Trophoblast cell (in vitro differentiated cells and primary cell): ENCODE measurements at regions not wholly inside any gene's neighbourhood (a gene's known extent, or its start where the extent isn't known, plus 50 kb on each side); places are given as distances from the start of the nearest gene placed in this dataset.

Source experiments
- DNase-seq, 2 donors: peaks; one replicate each; pipeline ENCODE4 v3.0.0-alpha.2; 2016
- H2AFZ ChIP-seq: 2 replicates; pipeline ENCODE4 v1.6.1; 2013; ENCODE audit warnings: low read length, moderate library complexity, mild to moderate bottlenecking; ENCODE audit not compliant: insufficient read depth, poor library complexity
- H2AK5ac ChIP-seq: 2 replicates; pipeline ENCODE4 v1.6.1; 2013; ENCODE audit warnings: mild to moderate bottlenecking, low read length
- H2BK120ac ChIP-seq: 2 replicates; pipeline ENCODE4 v1.6.1; 2013; ENCODE audit warnings: low read length, mild to moderate bottlenecking, moderate library complexity; ENCODE audit not compliant: insufficient read depth, poor library complexity
- H2BK12ac ChIP-seq: 2 replicates; pipeline ENCODE4 v1.6.1; 2013; ENCODE audit warnings: mild to moderate bottlenecking, low read length, moderate library complexity
- H2BK5ac ChIP-seq: 2 replicates; pipeline ENCODE4 v1.6.1; 2013; ENCODE audit warnings: low read length, low read depth, moderate library complexity, mild to moderate bottlenecking; ENCODE audit not compliant: poor library complexity
- H3K14ac ChIP-seq: 2 replicates; pipeline ENCODE4 v1.6.1; 2013; ENCODE audit warnings: mild to moderate bottlenecking, low read length
- H3K18ac ChIP-seq: 2 replicates; pipeline ENCODE4 v1.6.1; 2013; ENCODE audit warnings: mild to moderate bottlenecking, low read length
- H3K23ac ChIP-seq: 2 replicates; pipeline ENCODE4 v1.6.1; 2013; ENCODE audit warnings: low read length
- H3K27ac ChIP-seq: 2 replicates; pipeline ENCODE4 v1.5.1; 2013; ENCODE audit warnings: low read depth, mild to moderate bottlenecking, inconsistent platforms, low read length, moderate library complexity
- H3K27me3 ChIP-seq: 2 replicates; pipeline ENCODE4 v1.6.1; 2013; ENCODE audit warnings: inconsistent platforms, mild to moderate bottlenecking, low read length, moderate library complexity; ENCODE audit not compliant: insufficient read depth
- H3K36me3 ChIP-seq, 2 experiments: 1 replicate in 1 of 2; 2 replicates in 1 of 2; pipeline ENCODE4 v1.6.1; 2013; ENCODE audit warnings: low read length in 2 of 2, mild to moderate bottlenecking in 2 of 2, moderate library complexity in 1 of 2; ENCODE audit not compliant: insufficient read depth in 2 of 2, control insufficient read depth in 1 of 2
- H3K4ac ChIP-seq: 2 replicates; pipeline ENCODE4 v1.6.1; 2013; ENCODE audit warnings: low read depth, mild to moderate bottlenecking, low read length, moderate library complexity
- H3K4me1 ChIP-seq, 2 experiments: 1 replicate in 1 of 2; 2 replicates in 1 of 2; pipeline ENCODE4 v1.6.1; 2013; ENCODE audit warnings: low read length in 2 of 2, mild to moderate bottlenecking in 2 of 2, moderate library complexity in 1 of 2; ENCODE audit not compliant: insufficient read depth in 2 of 2, control insufficient read depth in 1 of 2
- H3K4me2 ChIP-seq: 2 replicates; pipeline ENCODE4 v1.6.1; 2013; ENCODE audit warnings: inconsistent platforms, mild to moderate bottlenecking, low read length, moderate library complexity
- H3K4me3 ChIP-seq: 2 replicates; pipeline ENCODE4 v1.5.1; 2013; ENCODE audit warnings: mild to moderate bottlenecking, low read depth, low read length, inconsistent platforms
- H3K79me1 ChIP-seq: one replicate; pipeline ENCODE4 v1.6.1; 2013; ENCODE audit warnings: low read length
- H3K79me2 ChIP-seq: 2 replicates; pipeline ENCODE4 v1.6.1; 2013; ENCODE audit warnings: low read length, mild to moderate bottlenecking; ENCODE audit not compliant: control insufficient read depth, insufficient read depth, poor library complexity
- H3K9ac ChIP-seq: 2 replicates; pipeline ENCODE4 v1.6.1; 2013; ENCODE audit warnings: mild to moderate bottlenecking, low read length
- H3K9me3 ChIP-seq: 2 replicates; pipeline ENCODE4 v1.6.1; 2013; ENCODE audit warnings: low read depth, mild to moderate bottlenecking, control low read depth, inconsistent platforms, low read length; ENCODE audit not compliant: insufficient read depth
- H4K12ac ChIP-seq: 2 replicates; pipeline ENCODE4 v1.6.1; 2013; ENCODE audit warnings: low read depth, mild to moderate bottlenecking, low read length, moderate library complexity
- H4K8ac ChIP-seq: 2 replicates; pipeline ENCODE4 v1.6.1; 2013; ENCODE audit warnings: low read depth, mild to moderate bottlenecking, low read length, moderate library complexity
- H4K91ac ChIP-seq: one replicate; pipeline ENCODE4 v1.6.1; 2013; ENCODE audit warnings: low read depth, mild to moderate bottlenecking, low read length, moderate library complexity
- WGBS: extraction: QIAGEN DNeasy Blood & Tissue Kit; methylation state at CpG from one replicate; pipeline ENCODE4 v1.1.7; 2013; ENCODE audit warnings: missing lambda C conversion rate; ENCODE audit not compliant: insufficient read length, insufficient coverage; ENCODE audit errors: extremely low coverage; 5-methylcytosine and 5-hydroxymethylcytosine counted together

- H3K27ac ChIP-seq = no peak overlapping the region
- no peak overlapping the region for H2AFZ ChIP-seq
- H3K9ac ChIP-seq = no peak overlapping the region
- no CpG with 5 or more reads among the region's 5 CpGs for WGBS
- no peak overlapping the region for H4K91ac ChIP-seq
- H2AK5ac ChIP-seq = no peak overlapping the region
- H3K27me3 ChIP-seq = no peaks in the 10 kb centered on the region
- H3K36me3 ChIP-seq = no peaks in the 10 kb centered on the region
- H3K14ac ChIP-seq = no peak overlapping the region
- no peak overlapping the region for H3K4me2 ChIP-seq
- H3K4ac ChIP-seq = no peak overlapping the region
- no peaks in the 10 kb centered on the region for H3K79me2 ChIP-seq
- DNase-seq = no peak
- no peaks in the 10 kb centered on the region for H3K4me1 ChIP-seq
- H4K8ac ChIP-seq = no peak overlapping the region
- H3K23ac ChIP-seq = no peak overlapping the region
- no peak overlapping the region for H3K4me3 ChIP-seq
- H2BK5ac ChIP-seq = no peak overlapping the region
- no peak overlapping the region for H2BK12ac ChIP-seq
- no peak overlapping the region for H3K18ac ChIP-seq
- H2BK120ac ChIP-seq = no peak overlapping the region
- no peaks in the 10 kb centered on the region for H3K9me3 ChIP-seq
- no peaks in the 10 kb centered on the region for H3K79me1 ChIP-seq
- H4K12ac ChIP-seq = no peak overlapping the region
Observed at GRCh38 chr18:77495079-77495478, 245.4 kb downstream of the GALR1 start.

- Histone ChIP-seq H3K79me1 (no peaks in the 10 kb centered on the region), H3K23ac (no peak overlapping the region), H2AK5ac (no peak overlapping the region), H4K91ac (no peak overlapping the region), H3K4me2 (no peak overlapping the region), H3K4ac (no peak overlapping the region), H3K9me3 (no peaks in the 10 kb centered on the region), H2BK12ac (no peak overlapping the region), H3K27ac (no peak overlapping the region), H3K4me1 (no peaks in the 10 kb centered on the region), H3K36me3 (no peaks in the 10 kb centered on the region), H2BK120ac (no peak overlapping the region), H3K14ac (no peak overlapping the region), H3K79me2 (no peaks in the 10 kb centered on the region), H4K12ac (no peak overlapping the region), H3K27me3 (no peaks in the 10 kb centered on the region), H3K18ac (no peak overlapping the region), H3K9ac (no peak overlapping the region), H2AFZ (no peak overlapping the region), H4K8ac (no peak overlapping the region), H3K4me3 (no peak overlapping the region), H2BK5ac (no peak overlapping the region)
- no CpG with 5 or more reads among the region's 1 CpG for WGBS
- DNase-seq = no peak
Observed at GRCh38 chr18:77495982-77496690, 246.5 kb downstream of the GALR1 start.

GRCh38 chr18:77501266-77501665 is 251.6 kb downstream of the GALR1 start:
- no peak overlapping the region for H4K12ac ChIP-seq
- no peaks in the 10 kb centered on the region for H3K36me3 ChIP-seq
- H3K79me2 ChIP-seq = no peaks in the 10 kb centered on the region
- H2BK120ac ChIP-seq = no peak overlapping the region
- no peak overlapping the region for H3K4me2 ChIP-seq
- H3K27ac ChIP-seq = no peak overlapping the region
- H3K4me3 ChIP-seq = no peak overlapping the region
- no peak overlapping the region for H4K91ac ChIP-seq
- no CpG with 5 or more reads among the region's 2 CpGs for WGBS
- no peaks in the 10 kb centered on the region for H3K79me1 ChIP-seq
- no peaks in the 10 kb centered on the region for H3K27me3 ChIP-seq
- H2AFZ ChIP-seq = no peak overlapping the region
- no peaks in the 10 kb centered on the region for H3K4me1 ChIP-seq
- H2BK12ac ChIP-seq = no peak overlapping the region
- H3K9ac ChIP-seq = no peak overlapping the region
- no peak overlapping the region for H3K18ac ChIP-seq
- no peak overlapping the region for H3K23ac ChIP-seq
- H3K9me3 ChIP-seq = peaks cover 2% of the 10 kb centered on the region
- no peak overlapping the region for H2BK5ac ChIP-seq
- H3K4ac ChIP-seq = no peak overlapping the region
- H3K14ac ChIP-seq = no peak overlapping the region
- H2AK5ac ChIP-seq = no peak overlapping the region
- no peak overlapping the region for H4K8ac ChIP-seq
- DNase-seq = no peak

GRCh38 chr18:77505499-77505898 is 255.9 kb downstream of the GALR1 start:
- H3K27me3 ChIP-seq = no peaks in the 10 kb centered on the region
- H3K9me3 ChIP-seq = peaks cover 2% of the 10 kb centered on the region
- H2BK120ac ChIP-seq = no peak overlapping the region
- H3K9ac ChIP-seq = no peak overlapping the region
- DNase-seq = no peak
- no peaks in the 10 kb centered on the region for H3K79me1 ChIP-seq
- no peak overlapping the region for H3K4ac ChIP-seq
- no peak overlapping the region for H3K14ac ChIP-seq
- H4K8ac ChIP-seq = no peak overlapping the region
- H2AK5ac ChIP-seq = no peak overlapping the region
- H3K27ac ChIP-seq = no peak overlapping the region
- no peak overlapping the region for H3K23ac ChIP-seq
- H3K79me2 ChIP-seq = no peaks in the 10 kb centered on the region
- no peak overlapping the region for H3K18ac ChIP-seq
- no peak overlapping the region for H4K12ac ChIP-seq
- no peaks in the 10 kb centered on the region for H3K36me3 ChIP-seq
- H3K4me1 ChIP-seq = no peaks in the 10 kb centered on the region
- no peak overlapping the region for H3K4me2 ChIP-seq
- H3K4me3 ChIP-seq = no peak overlapping the region
- no peak overlapping the region for H2AFZ ChIP-seq
- WGBS = no CpG with 5 or more reads among the region's 1 CpG
- H4K91ac ChIP-seq = no peak overlapping the region
- no peak overlapping the region for H2BK12ac ChIP-seq
- H2BK5ac ChIP-seq = no peak overlapping the region
